Retinal pigment epithelial cell (primary cell): ENCODE measurements at regions not wholly inside any gene's neighbourhood (a gene's known extent, or its start where the extent isn't known, plus 50 kb on each side); places are given as distances from the start of the nearest gene placed in this dataset.

Experiments used
- DNase-seq: peaks from one replicate; pipeline ENCODE4 v3.0.0-alpha.2; 2010; ENCODE audit warnings: low read depth
- H3K4me3 ChIP-seq: 2 replicates; pipeline ENCODE4 v1.5.1; 2011; ENCODE audit warnings: mild to moderate bottlenecking, low read length, control low read depth, moderate library complexity
- CTCF ChIP-seq: conservative IDR thresholded peaks from 2 replicates; pipeline ENCODE4 v1.5.1; 2011; ENCODE audit warnings: low read depth, low read length, control low read depth, inconsistent platforms

DNA sequence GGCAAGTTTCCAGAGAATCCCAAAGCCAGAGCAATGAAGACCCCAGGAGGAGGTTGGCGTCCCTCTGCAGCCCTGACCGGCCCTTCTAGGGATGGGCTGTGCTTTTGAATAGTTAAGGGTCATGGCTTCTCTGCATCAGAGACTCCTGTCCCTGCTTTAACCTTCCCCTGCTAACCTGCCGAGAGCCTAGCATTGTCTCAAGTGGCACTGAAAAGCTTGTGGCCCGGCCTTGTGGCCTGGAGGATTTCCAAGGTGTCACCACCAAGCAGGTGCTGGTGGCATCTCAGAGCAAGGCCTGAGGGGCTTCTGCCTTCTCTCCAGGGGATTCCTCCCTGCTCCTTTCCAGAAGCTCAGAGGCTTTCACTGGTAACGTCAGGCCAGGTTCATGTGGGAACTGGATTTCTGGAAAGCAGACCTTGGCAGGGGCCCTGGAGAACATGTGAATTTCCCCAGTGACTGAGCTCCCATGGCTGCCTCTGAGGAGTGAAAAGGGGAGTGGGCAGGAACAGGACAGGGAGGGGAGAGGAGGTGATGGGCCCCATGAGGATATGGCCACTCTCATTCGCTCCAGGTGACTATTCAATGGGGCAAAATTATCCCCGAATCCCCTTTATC, 409.9 kb downstream of the PTPRU start:
- DNase-seq, result no peak
- H3K4me3 ChIP-seq, result no peak overlapping the region
- TF ChIP-seq CTCF, result no peak

DNA sequence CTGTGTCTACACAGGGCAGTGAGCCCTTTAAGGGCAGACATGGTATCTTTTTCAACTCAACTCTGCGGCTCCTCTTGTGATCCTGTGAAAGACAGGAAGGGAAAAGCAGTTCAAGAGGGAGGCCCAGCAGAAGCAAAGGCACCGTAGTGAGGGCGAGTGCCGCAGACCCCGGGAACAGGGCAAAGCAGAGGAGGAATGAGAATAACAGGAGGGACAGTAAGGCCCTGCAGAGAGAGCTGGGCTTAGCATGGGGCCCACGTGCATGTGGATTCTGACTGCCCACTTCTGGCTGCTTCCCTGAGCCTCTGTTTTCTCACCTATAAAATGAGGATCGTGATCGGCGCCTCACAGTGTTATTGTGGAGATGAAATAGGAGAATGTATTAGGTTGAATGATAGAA, 409.3 kb downstream of the PTPRU start:
- TF ChIP-seq CTCF, result no peak
- H3K4me3 ChIP-seq, result no peak overlapping the region
- DNase-seq, result no peak

DNA sequence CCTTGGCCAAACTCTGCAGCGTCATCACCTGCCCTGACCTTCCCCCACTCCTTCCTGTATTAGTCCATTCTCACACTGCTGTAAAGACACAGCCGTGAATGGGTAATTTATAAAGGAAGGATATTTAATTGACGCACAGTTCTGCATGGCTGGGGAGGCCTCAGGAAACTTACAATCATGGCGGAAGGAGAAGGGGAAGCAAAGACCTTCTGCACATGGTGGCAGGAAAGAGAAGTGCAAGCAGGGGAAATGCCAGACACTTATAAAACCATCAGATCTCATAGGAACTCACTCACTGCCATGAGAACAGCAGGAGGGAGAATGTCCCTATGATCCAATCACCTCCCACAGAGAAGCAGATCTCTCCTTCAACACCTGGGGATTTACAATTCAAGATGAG, 408.5 kb downstream of the PTPRU start:
- no peak for TF ChIP-seq CTCF
- DNase-seq, result no peak
- H3K4me3 ChIP-seq, result no peak overlapping the region

- no peak overlapping the region for H3K4me3 ChIP-seq
- DNase-seq, result no peak
- no peak for TF ChIP-seq CTCF
Measured at GRCh38 chr1:29643838-29644440, 407.6 kb downstream of the PTPRU start.

DNA sequence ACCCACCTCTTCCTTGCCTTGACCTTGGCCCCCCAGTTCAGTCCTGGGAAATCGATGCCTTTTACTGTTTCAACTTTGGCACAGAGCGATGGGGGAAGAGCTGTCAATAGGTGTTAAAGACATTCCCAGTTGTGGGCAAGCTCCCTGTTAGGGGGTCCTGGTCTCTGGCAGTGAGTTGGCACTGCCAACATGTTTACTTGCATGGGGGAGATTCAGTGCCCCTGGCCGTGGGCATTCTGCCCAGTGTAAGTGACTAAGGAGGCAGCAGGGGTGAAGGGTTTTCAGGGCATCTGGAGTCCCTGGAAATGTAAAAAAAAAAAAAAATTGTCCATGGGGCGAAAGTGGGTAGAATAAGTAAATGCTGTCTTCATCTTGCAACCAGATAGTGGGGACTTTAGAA, 407.0 kb downstream of the PTPRU start:
- TF ChIP-seq CTCF, result no peak
- no peak overlapping the region for H3K4me3 ChIP-seq
- no peak for DNase-seq

DNA sequence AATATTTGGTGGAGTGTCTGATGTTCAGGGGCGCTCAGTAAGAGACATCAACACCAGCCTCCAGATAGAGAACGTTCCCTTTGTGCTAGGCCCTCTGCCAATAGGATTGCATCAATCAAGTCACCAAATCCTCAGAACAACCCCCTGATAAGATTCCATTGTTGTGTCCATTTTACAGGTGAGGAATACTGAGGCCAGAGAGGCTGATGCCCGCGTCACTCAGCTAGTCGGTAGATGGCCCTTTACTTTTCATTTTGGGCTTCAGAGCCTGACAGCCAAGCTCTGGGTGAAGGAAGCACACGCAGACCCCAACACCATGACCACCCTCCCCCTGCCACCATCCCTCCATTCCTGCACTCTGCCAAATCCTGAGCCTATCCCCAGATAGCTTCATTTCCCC, 406.2 kb downstream of the PTPRU start:
- TF ChIP-seq CTCF, result no peak
- no peak overlapping the region for H3K4me3 ChIP-seq
- DNase-seq, result no peak

DNA sequence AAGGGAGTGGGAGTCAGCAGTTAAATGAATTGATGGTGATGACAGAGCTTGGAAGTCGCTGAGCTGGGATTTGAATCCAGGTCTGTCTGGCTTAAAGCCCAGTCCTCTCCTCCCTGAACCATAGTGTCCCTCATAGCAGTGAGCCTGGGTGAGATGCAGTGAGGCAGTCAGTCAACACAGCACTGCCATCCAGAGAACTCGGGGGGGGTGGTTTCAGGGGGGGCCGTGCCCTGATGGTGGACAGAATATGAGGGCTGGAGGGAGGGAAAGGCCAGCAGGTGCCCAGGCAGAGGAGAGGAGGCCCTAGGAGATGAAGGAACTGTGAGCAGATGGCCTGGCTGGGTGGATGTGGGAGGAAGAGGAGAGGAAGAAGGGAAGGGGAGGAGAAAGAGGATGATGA, 405.6 kb downstream of the PTPRU start:
- TF ChIP-seq CTCF, result no peak
- DNase-seq, result no peak
- no peak overlapping the region for H3K4me3 ChIP-seq
